ENCODE measurements at regions not wholly inside any gene's neighbourhood (a gene's known extent, or its start where the extent isn't known, plus 50 kb on each side); places are given as distances from the start of the nearest gene placed in this dataset.

DNA sequence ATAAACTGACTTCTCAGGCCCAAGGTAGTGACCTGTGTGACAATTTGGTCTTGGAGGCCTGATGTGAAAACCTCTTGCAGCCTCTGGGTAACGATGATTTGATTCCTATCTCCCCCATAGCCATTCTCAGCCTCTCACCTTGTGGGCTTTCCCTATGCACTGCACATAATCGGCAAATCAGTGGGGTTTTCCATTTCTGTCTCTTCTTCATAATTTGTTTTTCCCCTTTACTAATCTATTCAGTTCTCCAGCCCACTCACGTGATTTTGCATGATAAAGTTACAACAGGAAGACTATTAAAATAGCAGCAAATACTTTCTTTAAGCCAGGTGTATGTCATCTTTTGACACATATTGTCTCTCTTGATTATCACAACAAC is 893.7 kb downstream of the TFAP2A start:
- TF ChIP-seq, protein P1, sequence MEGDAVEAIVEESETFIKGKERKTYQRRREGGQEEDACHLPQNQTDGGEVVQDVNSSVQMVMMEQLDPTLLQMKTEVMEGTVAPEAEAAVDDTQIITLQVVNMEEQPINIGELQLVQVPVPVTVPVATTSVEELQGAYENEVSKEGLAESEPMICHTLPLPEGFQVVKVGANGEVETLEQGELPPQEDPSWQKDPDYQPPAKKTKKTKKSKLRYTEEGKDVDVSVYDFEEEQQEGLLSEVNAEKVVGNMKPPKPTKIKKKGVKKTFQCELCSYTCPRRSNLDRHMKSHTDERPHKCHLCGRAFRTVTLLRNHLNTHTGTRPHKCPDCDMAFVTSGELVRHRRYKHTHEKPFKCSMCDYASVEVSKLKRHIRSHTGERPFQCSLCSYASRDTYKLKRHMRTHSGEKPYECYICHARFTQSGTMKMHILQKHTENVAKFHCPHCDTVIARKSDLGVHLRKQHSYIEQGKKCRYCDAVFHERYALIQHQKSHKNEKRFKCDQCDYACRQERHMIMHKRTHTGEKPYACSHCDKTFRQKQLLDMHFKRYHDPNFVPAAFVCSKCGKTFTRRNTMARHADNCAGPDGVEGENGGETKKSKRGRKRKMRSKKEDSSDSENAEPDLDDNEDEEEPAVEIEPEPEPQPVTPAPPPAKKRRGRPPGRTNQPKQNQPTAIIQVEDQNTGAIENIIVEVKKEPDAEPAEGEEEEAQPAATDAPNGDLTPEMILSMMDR (conservative IDR thresholded peaks at IDR 0.05; ENCODE audit: low read depth, low read length) = no peak
- TF ChIP-seq EZH2 (IDR thresholded peaks at IDR 0.05; ENCODE audit: borderline replicate concordance, low read depth, low read length, poor library complexity, severe bottlenecking) = no peak

All from A673 (cell line).